Thoracic aorta (tissue), 2 donors: ENCODE measurements at regions not wholly inside any gene's neighbourhood (a gene's known extent, or its start where the extent isn't known, plus 50 kb on each side); places are given as distances from the start of the nearest gene placed in this dataset.

Source experiments
- ATAC-seq: fragments of 150-250 bp; one replicate; pipeline ENCODE4 v1.8.0; 2017; ENCODE audit warnings: low read depth; ENCODE audit not compliant: insufficient number of reproducible peaks, low FRiP score
- DNase-seq: peaks from one replicate; pipeline ENCODE4 v3.0.0-alpha.2; 2020; ENCODE audit warnings: low spot score
- H3K27ac ChIP-seq, 2 donors: fragments of 200-600 bp; sonication (generic); 1 replicate in 1 of 2; 2 replicates in 1 of 2; pipeline ENCODE4 v1.5.1; 2016; ENCODE audit warnings: mild to moderate bottlenecking in 2 of 2, moderate library complexity in 2 of 2
- H3K27me3 ChIP-seq: fragments of 200-600 bp; sonication (generic); replicated peaks from 2 replicates; pipeline ENCODE4 v1.6.0; 2016; ENCODE audit warnings: mild to moderate bottlenecking; ENCODE audit not compliant: insufficient read depth
- H3K36me3 ChIP-seq: fragments of 200-600 bp; sonication (generic); one replicate; pipeline ENCODE4 v1.5.1; 2016
- H3K4me1 ChIP-seq, 2 donors: fragments of 200-600 bp; sonication (generic); 1 replicate in 1 of 2; 2 replicates in 1 of 2; pipeline versions ENCODE4 v1.5.1 to v1.6.0; 2016; ENCODE audit warnings: low read depth in 2 of 2, mild to moderate bottlenecking in 1 of 2; ENCODE audit not compliant: control insufficient read depth in 1 of 2
- H3K4me3 ChIP-seq: fragments of 200-600 bp; sonication (generic); 2 replicates; pipeline ENCODE4 v1.5.1; 2016; ENCODE audit warnings: mild to moderate bottlenecking
- H3K9me3 ChIP-seq: fragments of 200-600 bp; sonication (generic); 2 replicates; pipeline ENCODE4 v1.5.1; 2016
- TF ChIP-seq, protein P1 (sequence below): fragments of 200-600 bp; sonication (generic); IDR thresholded peaks from one replicate; pipeline ENCODE4 v1.5.1; 2019; ENCODE audit warnings: antibody characterized with exemption

DNA sequence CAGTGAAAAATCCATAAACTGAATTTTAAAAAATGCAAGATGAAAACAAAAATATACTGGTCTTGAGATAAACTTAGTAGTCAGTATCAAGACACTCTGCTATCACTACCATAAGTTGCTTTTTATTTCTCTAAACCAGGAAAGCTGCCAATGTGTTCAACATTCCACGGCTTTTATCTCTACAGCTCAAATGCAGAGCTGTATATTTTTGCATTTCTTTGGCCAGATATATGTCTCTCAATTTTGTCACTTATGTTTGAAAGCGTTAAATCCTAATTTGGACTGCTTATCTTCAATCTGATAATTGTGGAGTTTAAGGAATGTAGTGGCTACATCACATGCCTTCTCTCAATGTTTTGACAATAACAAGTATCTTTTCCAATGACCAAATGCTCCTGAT lies 609.5 kb downstream of the EPHA4 start:
- DNase-seq = no peak
- Histone ChIP-seq H3K27me3 (no peaks in the 10 kb centered on the region), H3K36me3 (no peaks in the 10 kb centered on the region), H3K9me3 (no peaks in the 10 kb centered on the region), H3K4me3 (no peak overlapping the region), H3K27ac (no peak overlapping the region), H3K4me1 (peaks cover 10 to 33% of the 10 kb centered on the region in 2 donors)
- TF ChIP-seq, protein P1, sequence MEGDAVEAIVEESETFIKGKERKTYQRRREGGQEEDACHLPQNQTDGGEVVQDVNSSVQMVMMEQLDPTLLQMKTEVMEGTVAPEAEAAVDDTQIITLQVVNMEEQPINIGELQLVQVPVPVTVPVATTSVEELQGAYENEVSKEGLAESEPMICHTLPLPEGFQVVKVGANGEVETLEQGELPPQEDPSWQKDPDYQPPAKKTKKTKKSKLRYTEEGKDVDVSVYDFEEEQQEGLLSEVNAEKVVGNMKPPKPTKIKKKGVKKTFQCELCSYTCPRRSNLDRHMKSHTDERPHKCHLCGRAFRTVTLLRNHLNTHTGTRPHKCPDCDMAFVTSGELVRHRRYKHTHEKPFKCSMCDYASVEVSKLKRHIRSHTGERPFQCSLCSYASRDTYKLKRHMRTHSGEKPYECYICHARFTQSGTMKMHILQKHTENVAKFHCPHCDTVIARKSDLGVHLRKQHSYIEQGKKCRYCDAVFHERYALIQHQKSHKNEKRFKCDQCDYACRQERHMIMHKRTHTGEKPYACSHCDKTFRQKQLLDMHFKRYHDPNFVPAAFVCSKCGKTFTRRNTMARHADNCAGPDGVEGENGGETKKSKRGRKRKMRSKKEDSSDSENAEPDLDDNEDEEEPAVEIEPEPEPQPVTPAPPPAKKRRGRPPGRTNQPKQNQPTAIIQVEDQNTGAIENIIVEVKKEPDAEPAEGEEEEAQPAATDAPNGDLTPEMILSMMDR = no peak
- ATAC-seq = no peak

DNA sequence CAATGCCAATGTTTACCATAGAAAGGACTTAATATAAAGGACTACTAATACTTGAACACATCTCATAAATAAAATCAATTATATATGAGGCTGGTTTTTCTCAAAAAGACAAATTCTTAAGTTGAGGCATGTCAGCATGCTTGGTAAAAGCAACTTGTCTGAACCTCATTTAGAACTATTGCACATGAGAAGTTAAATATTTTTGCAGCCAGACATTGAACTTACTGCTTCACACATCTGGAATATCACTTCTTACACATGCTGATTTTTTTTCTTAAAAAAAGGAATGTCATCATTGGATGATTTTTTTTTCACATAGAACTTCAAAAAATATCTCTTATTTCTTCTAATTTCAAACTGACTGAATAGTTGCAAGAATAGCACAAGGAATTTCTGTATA lies 609.0 kb downstream of the EPHA4 start:
- no peaks in the 10 kb centered on the region for H3K36me3 ChIP-seq
- ATAC-seq = no peak

DNA sequence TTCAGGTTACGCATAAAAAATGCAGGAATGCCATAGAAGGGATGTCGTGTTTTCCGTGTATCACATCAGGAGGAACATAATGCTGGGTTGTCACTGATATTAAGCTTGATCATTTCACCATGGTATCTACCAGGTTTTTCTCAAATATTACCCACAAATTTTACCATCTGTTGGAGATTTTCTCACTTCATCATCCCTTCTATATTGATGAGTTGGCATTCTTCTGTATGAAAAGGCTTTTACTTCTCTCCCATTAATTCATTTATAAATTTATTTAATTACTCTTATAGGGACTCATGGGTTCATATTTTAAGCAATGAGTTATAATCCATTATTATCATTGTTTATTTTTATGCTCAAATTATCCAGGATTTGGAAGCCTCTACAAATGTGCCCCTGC lies 608.2 kb downstream of the EPHA4 start:
- ATAC-seq (no peak), DNase-seq (no peak)
- Histone ChIP-seq H3K36me3 (no peaks in the 10 kb centered on the region), H3K4me1 (peaks cover 6 to 31% of the 10 kb centered on the region in 2 donors), H3K9me3 (no peaks in the 10 kb centered on the region), H3K4me3 (no peak overlapping the region), H3K27me3 (no peaks in the 10 kb centered on the region), H3K27ac (no peak overlapping the region)
- TF ChIP-seq, protein P1 = no peak

More for the DNA sequence above, 609.0 kb downstream of the EPHA4 start:
- H3K9me3 ChIP-seq = no peaks in the 10 kb centered on the region
- peaks cover 10 to 33% of the 10 kb centered on the region in 2 donors for H3K4me1 ChIP-seq
- no peak overlapping the region for H3K4me3 ChIP-seq
- H3K27me3 ChIP-seq = no peaks in the 10 kb centered on the region
- no peak for DNase-seq
- TF ChIP-seq, protein P1 = no peak
- H3K27ac ChIP-seq = no peak overlapping the region

DNA sequence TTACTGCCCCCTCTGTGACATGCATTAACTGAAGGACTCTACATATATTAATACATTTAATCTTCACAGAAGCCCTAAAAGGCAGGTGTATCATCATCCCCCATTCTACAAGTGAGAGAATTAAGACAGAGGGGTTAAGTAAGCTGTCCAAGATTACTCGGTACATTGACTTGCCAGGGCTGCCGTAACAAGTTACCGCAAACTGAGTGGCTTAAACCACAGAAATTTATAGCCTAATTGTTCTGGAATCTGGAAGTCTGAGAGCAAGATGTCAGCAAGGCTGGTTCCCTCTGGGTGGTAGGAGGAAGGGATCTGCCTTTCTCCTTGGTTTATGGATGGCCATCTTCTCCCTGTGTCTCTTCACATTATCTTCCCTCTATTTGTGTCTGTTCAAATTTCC lies 605.5 kb downstream of the EPHA4 start:
- no peaks in the 10 kb centered on the region for H3K9me3 ChIP-seq
- H3K27ac ChIP-seq = no peak overlapping the region
- ATAC-seq = no peak
- H3K36me3 ChIP-seq = no peaks in the 10 kb centered on the region
- peaks cover 0 to 6% of the 10 kb centered on the region in 2 donors for H3K4me1 ChIP-seq
- TF ChIP-seq, protein P1 = no peak
- H3K27me3 ChIP-seq = no peaks in the 10 kb centered on the region
- DNase-seq = no peak
- no peak overlapping the region for H3K4me3 ChIP-seq

DNA sequence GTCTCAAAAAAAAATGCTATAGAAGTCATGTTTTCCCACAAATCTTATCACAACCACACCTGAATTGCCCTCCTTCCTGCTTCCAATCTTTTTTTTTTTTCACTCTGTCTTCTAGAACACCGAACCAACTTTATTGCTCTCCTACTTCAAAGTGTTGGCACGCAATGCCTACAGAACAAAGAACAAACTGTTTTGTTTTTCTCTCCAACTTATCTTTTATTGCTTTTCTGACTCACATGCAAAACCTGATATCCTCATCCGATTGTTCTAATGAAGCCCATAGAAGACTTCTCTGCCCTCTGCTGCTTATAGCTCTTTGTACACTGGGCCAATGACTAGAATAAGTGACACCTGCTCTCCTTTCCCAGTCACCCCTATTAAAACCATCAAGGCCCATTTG lies 602.8 kb downstream of the EPHA4 start:
- Histone ChIP-seq H3K9me3 (no peaks in the 10 kb centered on the region), H3K27me3 (no peaks in the 10 kb centered on the region), H3K36me3 (no peaks in the 10 kb centered on the region), H3K27ac (no peak overlapping the region), H3K4me1 (no peaks in the 10 kb centered on the region), H3K4me3 (no peak overlapping the region)
- no peak for DNase-seq
- no peak for ATAC-seq
- TF ChIP-seq, protein P1 = no peak
